Testis (tissue), 2 donors: ENCODE measurements at regions not wholly inside any gene's neighbourhood (a gene's known extent, or its start where the extent isn't known, plus 50 kb on each side); places are given as distances from the start of the nearest gene placed in this dataset.

ENCODE experiments used
- DNase-seq: peaks from one replicate; pipeline ENCODE4 v3.0.0-alpha.2; 2019
- H3K27ac ChIP-seq, 2 donors: fragments of 200-600 bp; sonication (generic); one replicate each; pipeline ENCODE4 v1.5.1; 2019
- H3K27me3 ChIP-seq: fragments of 200-600 bp; sonication (generic); one replicate; pipeline ENCODE4 v1.5.1; 2019
- H3K36me3 ChIP-seq: fragments of 200-600 bp; sonication (generic); one replicate; pipeline ENCODE4 v1.5.1; 2017; ENCODE audit warnings: low read depth; ENCODE audit errors: missing control alignments
- H3K4me1 ChIP-seq: fragments of 200-600 bp; sonication (generic); one replicate; pipeline ENCODE4 v1.5.1; 2019
- H3K4me3 ChIP-seq, 2 donors: fragments of 200-600 bp; sonication (generic); one replicate each; pipeline ENCODE4 v1.5.1; 2017 to 2019
- H3K9me3 ChIP-seq: fragments of 200-600 bp; sonication (generic); one replicate; pipeline ENCODE4 v1.5.1; 2017
- POLR2A ChIP-seq: fragments of 450-650 bp; IDR thresholded peaks from one replicate; pipeline ENCODE4 v1.6.1; 2017; ENCODE audit warnings: antibody characterized with exemption, mild to moderate bottlenecking, moderate library complexity
- WGBS, 2 donors: methylation state at CpG; one replicate each; pipeline ENCODE4 v1.1.5; 2018; 5-methylcytosine and 5-hydroxymethylcytosine counted together
- intact Hi-C: fragments of 100-400 bp; cut with DNase I; formaldehyde crosslinking; loops from one replicate; pipeline ENCODE4 v1.15.1; 2023; ENCODE audit warnings: low total_unique reads
- TF ChIP-seq, protein P1 (sequence below), 3 experiments: fragments of 450-650 bp in 2 of 3; fragments of 200-600 bp in 1 of 3; sonication (generic) in 1 of 3; IDR thresholded peaks; one replicate each; pipeline ENCODE4 v1.5.1; 2016 to 2019; ENCODE audit warnings: antibody characterized with exemption in 3 of 3, mild to moderate bottlenecking in 2 of 3, moderate library complexity in 1 of 3

DNA sequence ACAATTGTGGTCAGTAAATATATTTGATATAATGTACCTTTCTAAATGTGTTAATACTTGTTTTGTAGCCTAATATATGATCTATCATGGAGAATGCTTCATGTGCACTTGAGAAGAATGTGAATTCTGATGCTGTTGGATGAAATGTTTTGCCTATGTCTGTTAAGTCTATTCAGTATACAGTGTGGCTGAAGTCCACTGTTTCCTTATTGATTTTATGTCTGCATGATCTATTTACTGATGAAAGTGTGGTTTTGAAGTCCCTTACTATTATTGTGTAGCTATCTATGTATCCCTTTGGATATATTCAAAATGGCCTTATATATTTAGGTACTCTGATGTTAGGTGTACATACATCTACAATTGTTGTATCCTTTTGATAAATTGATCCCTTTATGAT is 515.8 kb upstream of the EPHA5 start:
- no peak overlapping the region for H3K4me3 ChIP-seq
- H3K27ac ChIP-seq, result no peak overlapping the region
- no peaks in the 10 kb centered on the region for H3K36me3 ChIP-seq
- TF ChIP-seq POLR2A, result no peak
- TF ChIP-seq, protein P1, sequence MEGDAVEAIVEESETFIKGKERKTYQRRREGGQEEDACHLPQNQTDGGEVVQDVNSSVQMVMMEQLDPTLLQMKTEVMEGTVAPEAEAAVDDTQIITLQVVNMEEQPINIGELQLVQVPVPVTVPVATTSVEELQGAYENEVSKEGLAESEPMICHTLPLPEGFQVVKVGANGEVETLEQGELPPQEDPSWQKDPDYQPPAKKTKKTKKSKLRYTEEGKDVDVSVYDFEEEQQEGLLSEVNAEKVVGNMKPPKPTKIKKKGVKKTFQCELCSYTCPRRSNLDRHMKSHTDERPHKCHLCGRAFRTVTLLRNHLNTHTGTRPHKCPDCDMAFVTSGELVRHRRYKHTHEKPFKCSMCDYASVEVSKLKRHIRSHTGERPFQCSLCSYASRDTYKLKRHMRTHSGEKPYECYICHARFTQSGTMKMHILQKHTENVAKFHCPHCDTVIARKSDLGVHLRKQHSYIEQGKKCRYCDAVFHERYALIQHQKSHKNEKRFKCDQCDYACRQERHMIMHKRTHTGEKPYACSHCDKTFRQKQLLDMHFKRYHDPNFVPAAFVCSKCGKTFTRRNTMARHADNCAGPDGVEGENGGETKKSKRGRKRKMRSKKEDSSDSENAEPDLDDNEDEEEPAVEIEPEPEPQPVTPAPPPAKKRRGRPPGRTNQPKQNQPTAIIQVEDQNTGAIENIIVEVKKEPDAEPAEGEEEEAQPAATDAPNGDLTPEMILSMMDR (IDR thresholded peaks at IDR 0.05), result no peak
- no peaks in the 10 kb centered on the region for H3K27me3 ChIP-seq
- H3K9me3 ChIP-seq, result no peaks in the 10 kb centered on the region
- intact Hi-C loops, result no loop called here
- no peak for DNase-seq
- H3K4me1 ChIP-seq, result no peaks in the 10 kb centered on the region

DNA sequence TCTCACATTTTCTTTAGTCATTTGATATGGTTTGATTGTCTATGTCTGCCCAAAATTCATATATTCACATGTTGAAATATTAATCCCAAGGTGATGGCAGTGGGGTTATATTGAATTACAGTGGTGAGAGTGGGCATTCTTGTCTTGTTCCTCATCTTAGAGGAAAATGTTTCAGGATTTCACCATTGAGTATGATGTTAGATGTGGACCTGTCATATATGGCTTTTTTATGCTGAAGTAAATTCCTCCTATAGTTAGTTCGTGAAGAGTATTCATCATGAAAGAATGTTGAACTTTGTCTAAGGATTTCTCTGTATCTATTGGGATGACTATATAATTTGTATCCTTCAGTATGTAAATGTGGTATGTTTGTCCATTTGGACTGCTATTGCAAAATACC is 512.3 kb upstream of the EPHA5 start:
- 82 to 93% methylated on average over 1 of the region's 1 CpG for WGBS, 2 donors
- Histone ChIP-seq H3K4me3 (no peak overlapping the region), H3K4me1 (no peaks in the 10 kb centered on the region), H3K36me3 (no peaks in the 10 kb centered on the region), H3K9me3 (no peaks in the 10 kb centered on the region), H3K27ac (no peak overlapping the region), H3K27me3 (no peaks in the 10 kb centered on the region)
- intact Hi-C loops, result no loop called here
- DNase-seq, result no peak
- TF ChIP-seq POLR2A, result no peak
- TF ChIP-seq, protein P1 (IDR thresholded peaks at IDR 0.05), result no peak

DNA sequence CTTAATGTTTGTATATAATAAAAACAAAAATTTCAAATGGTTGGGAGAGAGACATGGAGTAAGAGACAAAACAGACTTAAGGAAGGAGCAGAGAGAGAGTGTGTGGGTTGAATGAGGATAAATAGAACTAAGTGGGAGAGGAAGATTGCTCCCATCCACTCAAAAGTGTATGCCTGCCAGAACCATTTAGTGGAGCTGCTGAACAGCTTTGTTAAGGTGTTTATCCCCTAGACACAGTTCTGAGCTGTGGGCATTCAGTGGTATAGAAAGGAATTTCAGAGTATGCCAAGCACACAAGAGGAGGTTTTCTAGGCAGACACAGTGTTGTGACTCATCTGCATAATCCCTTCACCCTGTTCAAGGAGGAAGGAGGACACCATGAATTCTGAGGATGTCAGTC is 508.6 kb upstream of the EPHA5 start:
- TF ChIP-seq POLR2A, result no peak
- TF ChIP-seq, protein P1 (IDR thresholded peaks at IDR 0.05), result no peak
- no peak overlapping the region for H3K27ac ChIP-seq

DNA sequence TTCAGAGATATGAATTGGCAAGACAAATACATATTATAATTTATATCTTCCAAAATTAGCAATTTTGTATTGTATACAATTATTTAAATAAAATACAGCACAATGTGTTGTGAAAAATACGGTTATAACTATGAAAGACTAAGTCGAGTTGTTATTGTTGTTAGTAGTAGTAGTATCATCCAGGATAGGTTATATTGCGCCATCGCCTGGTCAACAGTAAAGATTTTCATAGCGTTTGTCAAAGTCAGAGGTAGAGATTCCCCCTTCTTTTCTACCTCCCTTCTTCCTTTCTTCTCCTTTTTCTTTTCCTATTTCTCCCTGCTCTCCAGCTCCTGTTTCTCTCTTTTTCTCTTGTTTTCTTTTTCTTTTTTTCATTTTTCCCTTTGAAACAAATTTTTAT is 499.1 kb upstream of the EPHA5 start:
- Histone ChIP-seq H3K9me3 (no peaks in the 10 kb centered on the region), H3K27me3 (no peaks in the 10 kb centered on the region), H3K4me1 (no peaks in the 10 kb centered on the region), H3K27ac (no peak overlapping the region), H3K4me3 (no peak overlapping the region), H3K36me3 (no peaks in the 10 kb centered on the region)
- no peak for TF ChIP-seq POLR2A
- TF ChIP-seq, protein P1 (IDR thresholded peaks at IDR 0.05), result no peak
- intact Hi-C loops, result no loop called here
- WGBS, 2 donors, result 48 to 52% methylated on average over 5 of the region's 5 CpGs
- DNase-seq, result no peak

More for the DNA sequence above, 508.6 kb upstream of the EPHA5 start:
- no peaks in the 10 kb centered on the region for H3K4me1 ChIP-seq
- no peaks in the 10 kb centered on the region for H3K27me3 ChIP-seq
- no peak overlapping the region for H3K4me3 ChIP-seq
- no peaks in the 10 kb centered on the region for H3K36me3 ChIP-seq
- intact Hi-C loops, result no loop called here
- H3K9me3 ChIP-seq, result no peaks in the 10 kb centered on the region
- DNase-seq, result no peak

DNA sequence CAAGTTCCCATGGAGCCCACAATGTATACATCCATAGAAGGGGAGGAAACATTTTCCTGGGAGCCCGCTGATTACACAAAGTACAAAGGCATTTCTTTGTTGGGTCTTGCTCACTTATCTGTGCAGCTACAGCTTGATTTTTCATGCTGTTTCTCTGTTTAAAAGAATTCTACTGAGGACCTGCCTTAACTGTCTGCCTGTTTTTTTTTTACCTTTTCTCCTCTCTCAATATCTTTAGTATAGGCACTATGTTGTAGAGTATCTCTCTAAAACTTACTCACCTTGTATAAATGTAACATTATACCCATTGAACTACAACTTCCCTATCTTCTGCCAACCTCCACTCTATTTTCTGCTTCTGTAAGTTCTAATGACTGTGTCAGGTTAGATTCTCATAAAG is 494.6 kb upstream of the EPHA5 start:
- H3K4me1 ChIP-seq, result no peaks in the 10 kb centered on the region
- intact Hi-C loops, result no loop called here
- TF ChIP-seq, protein P1 (IDR thresholded peaks at IDR 0.05), result no peak
- no peak for TF ChIP-seq POLR2A

More for the DNA sequence above, 494.6 kb upstream of the EPHA5 start:
- no peaks in the 10 kb centered on the region for H3K36me3 ChIP-seq
- H3K9me3 ChIP-seq, result no peaks in the 10 kb centered on the region
- no peak for DNase-seq
- H3K4me3 ChIP-seq, result no peak overlapping the region
- H3K27ac ChIP-seq, result no peak overlapping the region
- WGBS, 2 donors, result 56 to 83% methylated on average over 1 of the region's 1 CpG
- no peaks in the 10 kb centered on the region for H3K27me3 ChIP-seq
